ENCODE measurements at regions not wholly inside any gene's neighbourhood (a gene's known extent, or its start where the extent isn't known, plus 50 kb on each side); places are given as distances from the start of the nearest gene placed in this dataset.

- Histone ChIP-seq H3K9me3 (replicated peaks in 1 of 2; ENCODE audit: control insufficient read depth in 1 of 2, insufficient read depth in 1 of 2, low read length in 2 of 2) (peaks cover 9 to 14% of the 10 kb centered on the region in 2 donors), H3K79me2 (ENCODE audit: insufficient read depth, low read length) (no peaks in the 10 kb centered on the region), H3K27me3 (ENCODE audit: control insufficient read depth in 2 of 2, insufficient read depth in 2 of 2, low read length in 2 of 2) (no peaks in the 10 kb centered on the region), H3K27ac (ENCODE audit: low read depth in 1 of 2, low read length in 2 of 2) (no peak overlapping the region), H3K9ac (ENCODE audit: insufficient read depth, low read length, poor library complexity, severe bottlenecking) (no peak overlapping the region), H3K4me1 (ENCODE audit: control insufficient read depth in 1 of 2, insufficient read depth in 2 of 2, low read length in 2 of 2) (no peaks in the 10 kb centered on the region), H3K36me3 (replicated peaks in 1 of 2; ENCODE audit: control insufficient read depth in 1 of 2, insufficient read depth in 2 of 2, low read length in 2 of 2) (no peaks in the 10 kb centered on the region), H3K4me3 (replicated peaks in 1 of 3; ENCODE audit: low read depth in 2 of 3, low read length in 3 of 3) (no peak overlapping the region), H4K20me1 (ENCODE audit: insufficient read depth, low read length) (no peaks in the 10 kb centered on the region), H2AFZ (ENCODE audit: insufficient read depth, low read depth, low read length, poor library complexity, severe bottlenecking) (no peak overlapping the region), H3K4me2 (replicated peaks; ENCODE audit: extremely low read depth, low read length, poor library complexity, severe bottlenecking) (no peak overlapping the region)
- TF ChIP-seq CTCF (IDR thresholded peaks at IDR 0.05), result no peak
- Mint-ChIP-seq H3K4me3 (no peak overlapping the region), H3K9me3 (peaks cover 21 to 39% (median 28%) of the 10 kb centered on the region in 7 donors), H3K27me3 (ENCODE audit: low read depth in 3 of 3) (peaks cover 0 to 2% (median 2%) of the 10 kb centered on the region in 3 donors), H3K4me1 (no peaks in the 10 kb centered on the region), H3K36me3 (no peaks in the 10 kb centered on the region), H3K27ac (no peak overlapping the region)
- intact Hi-C loops (cut with micrococcal nuclease), result no loop called here
- no CpG with 5 or more reads among the region's 1 CpG for WGBS (ENCODE audit: insufficient coverage)
- DNase-seq, result no peak
Observed at GRCh38 chr12:47441490-47441889, 264.3 kb downstream of the RPAP3 start.

- peaks cover 9 to 32% (median 14%) of the 10 kb centered on the region in 7 donors for H3K9me3 Mint-ChIP-seq
Observed at GRCh38 chr12:47438175-47438574, 267.7 kb downstream of the RPAP3 start.

More at GRCh38 chr12:47438175-47438574, 267.7 kb downstream of the RPAP3 start:
- no peak overlapping the region for H3K27ac ChIP-seq (ENCODE audit: low read depth in 1 of 2, low read length in 2 of 2)
- no peaks in the 10 kb centered on the region for H3K36me3 ChIP-seq (replicated peaks in 1 of 2; ENCODE audit: control insufficient read depth in 1 of 2, insufficient read depth in 2 of 2, low read length in 2 of 2)
- DNase-seq, result no peak
- no peaks in the 10 kb centered on the region for H3K79me2 ChIP-seq (ENCODE audit: insufficient read depth, low read length)
- no peaks in the 10 kb centered on the region for H3K36me3 Mint-ChIP-seq
- no peak overlapping the region for H3K4me3 ChIP-seq (replicated peaks in 1 of 3; ENCODE audit: low read depth in 2 of 3, low read length in 3 of 3)
- no peak overlapping the region for H3K4me3 Mint-ChIP-seq
- TF ChIP-seq CTCF (IDR thresholded peaks at IDR 0.05), result no peak
- H3K27ac Mint-ChIP-seq, result no peak overlapping the region
- peaks cover 1 to 5% of the 10 kb centered on the region in 2 donors for H3K9me3 ChIP-seq (replicated peaks in 1 of 2; ENCODE audit: control insufficient read depth in 1 of 2, insufficient read depth in 1 of 2, low read length in 2 of 2)
- H3K27me3 Mint-ChIP-seq (ENCODE audit: low read depth in 3 of 3), result peaks cover 0 to 4% (median 2%) of the 10 kb centered on the region in 3 donors
- no peaks in the 10 kb centered on the region for H3K27me3 ChIP-seq (ENCODE audit: control insufficient read depth in 2 of 2, insufficient read depth in 2 of 2, low read length in 2 of 2)
- no peaks in the 10 kb centered on the region for H4K20me1 ChIP-seq (ENCODE audit: insufficient read depth, low read length)
- no CpG with 5 or more reads among the region's 1 CpG for WGBS (ENCODE audit: insufficient coverage)
- no peaks in the 10 kb centered on the region for H3K4me1 ChIP-seq (ENCODE audit: control insufficient read depth in 1 of 2, insufficient read depth in 2 of 2, low read length in 2 of 2)
- no peak overlapping the region for H3K4me2 ChIP-seq (replicated peaks; ENCODE audit: extremely low read depth, low read length, poor library complexity, severe bottlenecking)
- no peak overlapping the region for H3K9ac ChIP-seq (ENCODE audit: insufficient read depth, low read length, poor library complexity, severe bottlenecking)
- H2AFZ ChIP-seq (ENCODE audit: insufficient read depth, low read depth, low read length, poor library complexity, severe bottlenecking), result no peak overlapping the region
- H3K4me1 Mint-ChIP-seq, result no peaks in the 10 kb centered on the region
- intact Hi-C loops (cut with micrococcal nuclease), result no loop called here

All from CD14-positive monocyte (primary cell).